ENCODE measurements at regions not wholly inside any gene's neighbourhood (a gene's known extent, or its start where the extent isn't known, plus 50 kb on each side); places are given as distances from the start of the nearest gene placed in this dataset.

GRCh38 chr3:128569756-128570155, 76.8 kb upstream of the GATA2 start:
- no peak for TF ChIP-seq CTCF (optimal IDR thresholded peaks at IDR 0.05 in 1 of 3, IDR thresholded peaks at IDR 0.05 in 1 of 3, conservative IDR thresholded peaks at IDR 0.05 in 1 of 3; ENCODE audit: extremely low read depth in 1 of 3, insufficient read depth in 2 of 3, low read length in 3 of 3)
- TF ChIP-seq EZH2 (IDR thresholded peaks at IDR 0.05; ENCODE audit: low read length) = no peak
- FAIRE-seq = no peak
- H4K20me1 ChIP-seq (ENCODE audit: control insufficient read depth, extremely low read depth, insufficient read depth, low read length) = no peaks in the 10 kb centered on the region

GRCh38 chr3:128568602-128569490, 75.8 kb upstream of the GATA2 start:
- dilution Hi-C loops (cut with MboI; ENCODE audit: extremely low pct_ligation_motif_present, low sequenced_read_pairs) = no loop called here
- Histone ChIP-seq H3K9ac (ENCODE audit: control insufficient read depth, extremely low read depth, insufficient read depth, low read length) (no peak overlapping the region), H3K4me2 (ENCODE audit: control insufficient read depth, extremely low read depth, insufficient read depth, low read depth, low read length) (no peak overlapping the region), H3K9me1 (ENCODE audit: control insufficient read depth, extremely low read depth, insufficient read depth, low read length) (no peaks in the 10 kb centered on the region), H3K9me3 (ENCODE audit: control insufficient read depth, low read depth, low read length) (no peaks in the 10 kb centered on the region), H3K27ac (ENCODE audit: control insufficient read depth, insufficient read depth, low read length) (no peak overlapping the region), H3K4me3 (ENCODE audit: control insufficient read depth in 2 of 3, extremely low read depth in 1 of 3, insufficient read depth in 2 of 3, low read depth in 1 of 3, low read length in 3 of 3) (no peak overlapping the region), H3K36me3 (ENCODE audit: control insufficient read depth in 2 of 2, extremely low read depth in 1 of 2, insufficient read depth in 2 of 2, low read length in 2 of 2) (no peaks in the 10 kb centered on the region), H3K4me1 (ENCODE audit: control insufficient read depth, extremely low read depth, insufficient read depth, low read length) (no peaks in the 10 kb centered on the region), H3K79me2 (ENCODE audit: control insufficient read depth, insufficient read depth, low read length) (no peaks in the 10 kb centered on the region), H2AFZ (ENCODE audit: control insufficient read depth, low read length) (no peak overlapping the region), H4K20me1 (ENCODE audit: control insufficient read depth, extremely low read depth, insufficient read depth, low read length) (no peaks in the 10 kb centered on the region), H3K27me3 (ENCODE audit: control insufficient read depth, extremely low read depth, insufficient read depth, low read length) (peaks cover 25% of the 10 kb centered on the region)
- TF ChIP-seq EZH2 (IDR thresholded peaks at IDR 0.05; ENCODE audit: low read length) = no peak
- no peak for TF ChIP-seq CTCF (optimal IDR thresholded peaks at IDR 0.05 in 1 of 3, IDR thresholded peaks at IDR 0.05 in 1 of 3, conservative IDR thresholded peaks at IDR 0.05 in 1 of 3; ENCODE audit: extremely low read depth in 1 of 3, insufficient read depth in 2 of 3, low read length in 3 of 3)
- no peak for DNase-seq (ENCODE audit: low read depth, low spot score)
- no peak for FAIRE-seq

More at GRCh38 chr3:128569756-128570155, 76.8 kb upstream of the GATA2 start:
- peaks cover 30% of the 10 kb centered on the region for H3K27me3 ChIP-seq (ENCODE audit: control insufficient read depth, extremely low read depth, insufficient read depth, low read length)
- no peaks in the 10 kb centered on the region for H3K36me3 ChIP-seq (ENCODE audit: control insufficient read depth in 2 of 2, extremely low read depth in 1 of 2, insufficient read depth in 2 of 2, low read length in 2 of 2)
- no peaks in the 10 kb centered on the region for H3K9me3 ChIP-seq (ENCODE audit: control insufficient read depth, low read depth, low read length)
- dilution Hi-C loops (cut with MboI; ENCODE audit: extremely low pct_ligation_motif_present, low sequenced_read_pairs) = no loop called here
- H3K79me2 ChIP-seq (ENCODE audit: control insufficient read depth, insufficient read depth, low read length) = no peaks in the 10 kb centered on the region
- DNase-seq (ENCODE audit: low read depth, low spot score) = no peak
- no peaks in the 10 kb centered on the region for H3K9me1 ChIP-seq (ENCODE audit: control insufficient read depth, extremely low read depth, insufficient read depth, low read length)
- H3K4me3 ChIP-seq (ENCODE audit: control insufficient read depth in 2 of 3, extremely low read depth in 1 of 3, insufficient read depth in 2 of 3, low read depth in 1 of 3, low read length in 3 of 3) = no peak overlapping the region
- no peak overlapping the region for H2AFZ ChIP-seq (ENCODE audit: control insufficient read depth, low read length)
- no peak overlapping the region for H3K4me2 ChIP-seq (ENCODE audit: control insufficient read depth, extremely low read depth, insufficient read depth, low read depth, low read length)
- no peak overlapping the region for H3K9ac ChIP-seq (ENCODE audit: control insufficient read depth, extremely low read depth, insufficient read depth, low read length)
- no peak overlapping the region for H3K27ac ChIP-seq (ENCODE audit: control insufficient read depth, insufficient read depth, low read length)
- no peaks in the 10 kb centered on the region for H3K4me1 ChIP-seq (ENCODE audit: control insufficient read depth, extremely low read depth, insufficient read depth, low read length)

All from keratinocyte (primary cell).